ENCODE measurements at regions not wholly inside any gene's neighbourhood (a gene's known extent, or its start where the extent isn't known, plus 50 kb on each side); places are given as distances from the start of the nearest gene placed in this dataset.

- TF ChIP-seq, protein P1, sequence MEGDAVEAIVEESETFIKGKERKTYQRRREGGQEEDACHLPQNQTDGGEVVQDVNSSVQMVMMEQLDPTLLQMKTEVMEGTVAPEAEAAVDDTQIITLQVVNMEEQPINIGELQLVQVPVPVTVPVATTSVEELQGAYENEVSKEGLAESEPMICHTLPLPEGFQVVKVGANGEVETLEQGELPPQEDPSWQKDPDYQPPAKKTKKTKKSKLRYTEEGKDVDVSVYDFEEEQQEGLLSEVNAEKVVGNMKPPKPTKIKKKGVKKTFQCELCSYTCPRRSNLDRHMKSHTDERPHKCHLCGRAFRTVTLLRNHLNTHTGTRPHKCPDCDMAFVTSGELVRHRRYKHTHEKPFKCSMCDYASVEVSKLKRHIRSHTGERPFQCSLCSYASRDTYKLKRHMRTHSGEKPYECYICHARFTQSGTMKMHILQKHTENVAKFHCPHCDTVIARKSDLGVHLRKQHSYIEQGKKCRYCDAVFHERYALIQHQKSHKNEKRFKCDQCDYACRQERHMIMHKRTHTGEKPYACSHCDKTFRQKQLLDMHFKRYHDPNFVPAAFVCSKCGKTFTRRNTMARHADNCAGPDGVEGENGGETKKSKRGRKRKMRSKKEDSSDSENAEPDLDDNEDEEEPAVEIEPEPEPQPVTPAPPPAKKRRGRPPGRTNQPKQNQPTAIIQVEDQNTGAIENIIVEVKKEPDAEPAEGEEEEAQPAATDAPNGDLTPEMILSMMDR (IDR thresholded peaks at IDR 0.05), result no peak
- TF ChIP-seq POLR2A (IDR thresholded peaks at IDR 0.05), result no peak
Measured at GRCh38 chr2:224210286-224211180, 171.4 kb upstream of the SERPINE2 start.

All from gastroesophageal sphincter (tissue), 3 donors.